Neural cell (in vitro differentiated cells): ENCODE measurements at regions not wholly inside any gene's neighbourhood (a gene's known extent, or its start where the extent isn't known, plus 50 kb on each side); places are given as distances from the start of the nearest gene placed in this dataset.

Experiments used
- H2AFZ ChIP-seq: fragments of 200-600, 300-800 bp; sonication (generic), shearing (Covaris generic); 2 replicates; pipeline ENCODE4 v1.6.0; 2014; ENCODE audit warnings: low read depth, mild to moderate bottlenecking, antibody characterized with exemption, low read length, moderate library complexity
- H3F3A ChIP-seq: fragments of 200-600 bp; shearing (Covaris generic); 2 replicates; pipeline ENCODE4 v1.6.1; 2016; ENCODE audit warnings: mild to moderate bottlenecking, moderate library complexity, mixed read lengths, antibody characterized with exemption, low read length; ENCODE audit not compliant: insufficient read depth, poor library complexity, severe bottlenecking
- H3K27ac ChIP-seq: fragments of 200-600, 300-800 bp; sonication (generic), shearing (Covaris generic); 2 replicates; pipeline ENCODE4 v1.5.1; 2014; ENCODE audit warnings: mild to moderate bottlenecking, low read length, moderate library complexity
- H3K27me3 ChIP-seq: fragments of 300-800, 200-600 bp; sonication (generic), shearing (Covaris generic); 2 replicates; pipeline ENCODE4 v1.6.0; 2014; ENCODE audit warnings: mild to moderate bottlenecking, low read depth, low read length, moderate library complexity; ENCODE audit not compliant: insufficient read depth
- H3K36me3 ChIP-seq: fragments of 300-800, 200-600 bp; sonication (generic), shearing (Covaris generic); 2 replicates; pipeline ENCODE4 v1.5.1; 2014; ENCODE audit warnings: mild to moderate bottlenecking, antibody characterized with exemption, low read length, moderate library complexity; ENCODE audit not compliant: insufficient read depth
- H3K4me2 ChIP-seq: fragments of 300-800, 200-600 bp; sonication (generic), shearing (Covaris generic); 2 replicates; pipeline ENCODE4 v1.6.0; 2014; ENCODE audit warnings: mild to moderate bottlenecking, low read length
- H3K4me3 ChIP-seq: fragments of 300-800, 200-600 bp; sonication (generic), shearing (Covaris generic); 2 replicates; pipeline ENCODE4 v1.5.1; 2014; ENCODE audit warnings: mild to moderate bottlenecking, low read length, moderate library complexity
- H3K79me2 ChIP-seq: fragments of 200-600 bp; shearing (Covaris generic); replicated peaks from 2 replicates; pipeline ENCODE4 v1.6.0; 2014; ENCODE audit warnings: mild to moderate bottlenecking, low read length, moderate library complexity; ENCODE audit not compliant: insufficient read depth
- H3K9ac ChIP-seq: fragments of 300-800, 200-600 bp; sonication (generic), shearing (Covaris generic); 2 replicates; pipeline ENCODE4 v1.6.1; 2016; ENCODE audit warnings: mild to moderate bottlenecking, low read length, mixed read lengths
- H3K9me2 ChIP-seq: fragments of 200-600 bp; shearing (Covaris generic); 2 replicates; pipeline ENCODE4 v1.6.1; 2016; ENCODE audit warnings: mild to moderate bottlenecking, low read length, mixed read lengths; ENCODE audit not compliant: insufficient read depth
- H3K9me3 ChIP-seq: fragments of 200-600, 300-800 bp; sonication (generic), shearing (Covaris generic); 2 replicates; pipeline ENCODE4 v1.6.1; 2016; ENCODE audit warnings: mild to moderate bottlenecking, mixed run types, low read length, moderate library complexity, mixed read lengths
- H4K20me1 ChIP-seq: fragments of 200-600 bp; shearing (Covaris generic); 2 replicates; pipeline ENCODE4 v1.6.1; 2016; ENCODE audit warnings: mild to moderate bottlenecking, mixed run types; ENCODE audit not compliant: insufficient read depth
- EP300 ChIP-seq: fragments of 450-650 bp; conservative IDR thresholded peaks from 2 replicates; pipeline ENCODE4 v1.6.1; 2014; ENCODE audit warnings: antibody characterized with exemption, mild to moderate bottlenecking, moderate library complexity; ENCODE audit not compliant: poor library complexity, severe bottlenecking
- EZH2 ChIP-seq: fragments of 200-600, 300-800 bp; shearing (Covaris generic), sonication (generic); IDR thresholded peaks from 2 replicates; pipeline ENCODE4 v1.6.1; 2014; ENCODE audit warnings: antibody characterized with exemption, low read length, borderline replicate concordance, mild to moderate bottlenecking; ENCODE audit not compliant: insufficient read depth, poor library complexity, severe bottlenecking
- MXI1 ChIP-seq: fragments of 450-650 bp; conservative IDR thresholded peaks from 2 replicates; pipeline ENCODE4 v1.6.1; 2014; ENCODE audit warnings: antibody characterized with exemption, mild to moderate bottlenecking; ENCODE audit not compliant: poor library complexity, severe bottlenecking
- POLR2AphosphoS5 ChIP-seq: IDR thresholded peaks from 2 replicates; pipeline ENCODE4 v1.6.1; 2012
- RAD21 ChIP-seq: fragments of 450-650 bp; conservative IDR thresholded peaks from 2 replicates; pipeline ENCODE4 v1.6.1; 2014; ENCODE audit warnings: antibody characterized with exemption, mild to moderate bottlenecking, moderate library complexity
- SMC3 ChIP-seq: fragments of 450-650 bp; conservative IDR thresholded peaks from 2 replicates; pipeline ENCODE4 v1.6.1; 2014; ENCODE audit warnings: antibody characterized with exemption, mild to moderate bottlenecking, moderate library complexity; ENCODE audit not compliant: poor library complexity
- TAF1 ChIP-seq: IDR thresholded peaks from 2 replicates; pipeline ENCODE4 v1.6.1; 2012; ENCODE audit warnings: low read depth
- TF ChIP-seq, protein P1 (sequence below): IDR thresholded peaks from 2 replicates; pipeline ENCODE4 v1.6.1; 2012; ENCODE audit warnings: borderline replicate concordance
- TF ChIP-seq, protein P2 (sequence below): fragments of 450-650 bp; IDR thresholded peaks from 2 replicates; pipeline ENCODE4 v1.5.1; 2014; ENCODE audit warnings: antibody characterized with exemption, mild to moderate bottlenecking, moderate library complexity; ENCODE audit not compliant: poor library complexity, severe bottlenecking

DNA sequence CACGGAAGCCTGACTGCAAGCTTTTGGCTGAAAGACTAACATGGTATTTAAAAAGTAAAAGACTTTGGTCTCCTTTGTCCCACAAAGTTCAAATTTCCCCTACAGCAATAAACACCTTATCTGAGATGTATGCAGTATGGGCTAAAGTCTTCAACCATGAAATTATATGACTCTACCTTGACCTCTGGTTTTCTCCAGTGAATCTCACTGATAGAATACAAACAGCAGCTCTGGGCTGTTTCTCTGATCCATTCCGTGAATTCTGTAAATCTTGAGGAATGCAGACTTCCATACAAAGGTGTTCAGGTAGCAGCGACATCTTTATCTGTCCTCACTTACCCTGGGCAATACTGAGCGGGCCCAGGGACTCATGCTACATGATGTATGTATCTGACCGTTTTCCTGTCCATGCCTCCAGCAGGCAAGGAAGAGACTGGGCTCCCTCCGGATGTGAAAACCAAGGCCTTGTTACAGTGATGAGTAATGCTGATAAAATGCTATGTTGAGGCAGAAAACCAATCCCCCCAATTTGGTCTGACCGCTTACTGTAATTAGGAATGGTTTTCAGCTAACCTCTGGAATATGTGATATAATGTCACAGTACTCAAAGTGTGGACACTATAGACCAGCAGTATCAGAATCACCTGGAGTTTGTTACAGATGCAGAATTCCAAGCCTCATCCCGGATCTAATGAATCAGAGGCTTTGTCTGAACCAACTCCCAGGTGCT lies 589.8 kb downstream of the HS3ST4 start:
- Histone ChIP-seq H4K20me1 (no peaks in the 10 kb centered on the region), H3K27me3 (no peaks in the 10 kb centered on the region), H3F3A (no peaks in the 10 kb centered on the region), H3K36me3 (no peaks in the 10 kb centered on the region), H3K9me2 (no peaks in the 10 kb centered on the region), H3K9me3 (no peaks in the 10 kb centered on the region), H3K79me2 (no peaks in the 10 kb centered on the region), H3K27ac (no peak overlapping the region), H2AFZ (no peak overlapping the region), H3K9ac (no peak overlapping the region), H3K4me2 (no peak overlapping the region), H3K4me3 (no peak overlapping the region)
- TF ChIP-seq SMC3, result no peak
- TF ChIP-seq, protein P1, sequence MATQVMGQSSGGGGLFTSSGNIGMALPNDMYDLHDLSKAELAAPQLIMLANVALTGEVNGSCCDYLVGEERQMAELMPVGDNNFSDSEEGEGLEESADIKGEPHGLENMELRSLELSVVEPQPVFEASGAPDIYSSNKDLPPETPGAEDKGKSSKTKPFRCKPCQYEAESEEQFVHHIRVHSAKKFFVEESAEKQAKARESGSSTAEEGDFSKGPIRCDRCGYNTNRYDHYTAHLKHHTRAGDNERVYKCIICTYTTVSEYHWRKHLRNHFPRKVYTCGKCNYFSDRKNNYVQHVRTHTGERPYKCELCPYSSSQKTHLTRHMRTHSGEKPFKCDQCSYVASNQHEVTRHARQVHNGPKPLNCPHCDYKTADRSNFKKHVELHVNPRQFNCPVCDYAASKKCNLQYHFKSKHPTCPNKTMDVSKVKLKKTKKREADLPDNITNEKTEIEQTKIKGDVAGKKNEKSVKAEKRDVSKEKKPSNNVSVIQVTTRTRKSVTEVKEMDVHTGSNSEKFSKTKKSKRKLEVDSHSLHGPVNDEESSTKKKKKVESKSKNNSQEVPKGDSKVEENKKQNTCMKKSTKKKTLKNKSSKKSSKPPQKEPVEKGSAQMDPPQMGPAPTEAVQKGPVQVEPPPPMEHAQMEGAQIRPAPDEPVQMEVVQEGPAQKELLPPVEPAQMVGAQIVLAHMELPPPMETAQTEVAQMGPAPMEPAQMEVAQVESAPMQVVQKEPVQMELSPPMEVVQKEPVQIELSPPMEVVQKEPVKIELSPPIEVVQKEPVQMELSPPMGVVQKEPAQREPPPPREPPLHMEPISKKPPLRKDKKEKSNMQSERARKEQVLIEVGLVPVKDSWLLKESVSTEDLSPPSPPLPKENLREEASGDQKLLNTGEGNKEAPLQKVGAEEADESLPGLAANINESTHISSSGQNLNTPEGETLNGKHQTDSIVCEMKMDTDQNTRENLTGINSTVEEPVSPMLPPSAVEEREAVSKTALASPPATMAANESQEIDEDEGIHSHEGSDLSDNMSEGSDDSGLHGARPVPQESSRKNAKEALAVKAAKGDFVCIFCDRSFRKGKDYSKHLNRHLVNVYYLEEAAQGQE, result no peak
- no peak for TF ChIP-seq POLR2AphosphoS5
- no peak for TF ChIP-seq MXI1
- TF ChIP-seq RAD21, result no peak
- no peak for TF ChIP-seq TAF1
- TF ChIP-seq, protein P2, sequence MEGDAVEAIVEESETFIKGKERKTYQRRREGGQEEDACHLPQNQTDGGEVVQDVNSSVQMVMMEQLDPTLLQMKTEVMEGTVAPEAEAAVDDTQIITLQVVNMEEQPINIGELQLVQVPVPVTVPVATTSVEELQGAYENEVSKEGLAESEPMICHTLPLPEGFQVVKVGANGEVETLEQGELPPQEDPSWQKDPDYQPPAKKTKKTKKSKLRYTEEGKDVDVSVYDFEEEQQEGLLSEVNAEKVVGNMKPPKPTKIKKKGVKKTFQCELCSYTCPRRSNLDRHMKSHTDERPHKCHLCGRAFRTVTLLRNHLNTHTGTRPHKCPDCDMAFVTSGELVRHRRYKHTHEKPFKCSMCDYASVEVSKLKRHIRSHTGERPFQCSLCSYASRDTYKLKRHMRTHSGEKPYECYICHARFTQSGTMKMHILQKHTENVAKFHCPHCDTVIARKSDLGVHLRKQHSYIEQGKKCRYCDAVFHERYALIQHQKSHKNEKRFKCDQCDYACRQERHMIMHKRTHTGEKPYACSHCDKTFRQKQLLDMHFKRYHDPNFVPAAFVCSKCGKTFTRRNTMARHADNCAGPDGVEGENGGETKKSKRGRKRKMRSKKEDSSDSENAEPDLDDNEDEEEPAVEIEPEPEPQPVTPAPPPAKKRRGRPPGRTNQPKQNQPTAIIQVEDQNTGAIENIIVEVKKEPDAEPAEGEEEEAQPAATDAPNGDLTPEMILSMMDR, result no peak
- TF ChIP-seq EZH2, result no peak
- TF ChIP-seq EP300, result no peak

DNA sequence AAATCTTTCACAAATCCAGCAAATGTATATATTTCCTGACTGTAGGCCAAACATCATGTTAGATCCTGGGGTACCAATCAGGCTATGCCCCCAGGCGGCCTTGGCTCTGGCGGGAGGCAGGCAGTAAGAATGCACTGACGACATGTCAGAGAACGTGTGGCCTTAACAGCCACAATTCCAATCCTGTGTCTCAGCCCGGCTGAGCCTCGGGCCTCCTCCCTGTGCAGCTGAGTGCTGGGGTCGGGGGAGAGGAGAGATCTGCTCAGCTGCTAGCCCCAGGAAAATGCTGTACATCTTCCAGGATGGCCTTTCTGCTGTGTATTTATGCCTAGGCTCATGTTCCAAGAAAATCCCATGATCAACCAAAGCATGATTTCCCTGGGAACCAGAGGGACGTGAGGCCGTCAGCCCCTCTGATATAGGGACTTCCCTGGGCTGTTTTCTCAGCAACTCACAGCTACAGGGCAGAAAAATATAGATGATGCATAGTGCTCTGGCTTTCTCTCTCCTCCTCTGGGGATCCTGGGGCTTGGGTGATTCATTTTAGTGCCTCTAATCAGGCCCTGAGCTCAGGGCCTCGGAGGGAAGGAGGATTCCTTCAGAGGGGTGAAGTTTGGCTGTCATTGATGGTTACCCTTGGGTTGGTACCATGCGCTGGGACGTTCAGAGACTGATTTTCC lies 604.0 kb downstream of the HS3ST4 start:
- H3K79me2 ChIP-seq, result no peaks in the 10 kb centered on the region
- H3K36me3 ChIP-seq, result no peaks in the 10 kb centered on the region
- no peak overlapping the region for H2AFZ ChIP-seq
- no peaks in the 10 kb centered on the region for H3K27me3 ChIP-seq
- H3K9me3 ChIP-seq, result no peaks in the 10 kb centered on the region
- H3K9ac ChIP-seq, result no peak overlapping the region
- H4K20me1 ChIP-seq, result no peaks in the 10 kb centered on the region
- H3K27ac ChIP-seq, result no peak overlapping the region
- H3K9me2 ChIP-seq, result no peaks in the 10 kb centered on the region
- TF ChIP-seq RAD21 (no peak), MXI1 (no peak), EZH2 (no peak), SMC3 (no peak), EP300 (no peak)
- TF ChIP-seq, protein P1, result no peak
- no peak overlapping the region for H3K4me3 ChIP-seq
- no peak overlapping the region for H3K4me2 ChIP-seq
- no peaks in the 10 kb centered on the region for H3F3A ChIP-seq
